ENCODE measurements at regions not wholly inside any gene's neighbourhood (a gene's known extent, or its start where the extent isn't known, plus 50 kb on each side); places are given as distances from the start of the nearest gene placed in this dataset.
A peak's percentile ranks its signal among the peaks of the same experiment; 100 is the strongest.

GRCh38 chr13:99448546-99448945, 52.7 kb upstream of the TM9SF2 start:
- H3K4me1 ChIP-seq (ENCODE audit: control insufficient read depth, insufficient read depth, low read length) = no peaks in the 10 kb centered on the region; the same call in 1 of the 2 replicates
- no TSS peak for BruUV-seq (replicated peaks)
- H4K20me1 ChIP-seq (ENCODE audit: control insufficient read depth, insufficient read depth) = no peaks in the 10 kb centered on the region
- no peak overlapping the region for H3K9ac ChIP-seq (ENCODE audit: control insufficient read depth, insufficient read depth, low read length)
- H3K27ac ChIP-seq (ENCODE audit: control insufficient read depth, insufficient read depth) = no peak overlapping the region
- DNase-seq (ENCODE audit: low read depth, low spot score) = no peak
- intact Hi-C loops (cut with micrococcal nuclease; ENCODE audit: unreplicated experiment) (loop anchor here (10.0 kb wide), 2 partner anchors 96 to 466 kb away; no protein-coding TSS in a partner anchor), in situ Hi-C loops (cut with MboI) (no loop called here)
- ATAC-seq = no peak
- H2AFZ ChIP-seq (ENCODE audit: control insufficient read depth, low read depth, low read length) = no peak overlapping the region
- H3K27me3 ChIP-seq (replicated peaks in 1 of 2; ENCODE audit: control insufficient read depth in 2 of 2, insufficient read depth in 2 of 2, low read length in 1 of 2) = no peaks in the 10 kb centered on the region
- ChIA-PET POLR2A (no interaction called here), RAD21 (ENCODE audit: unreplicated experiment) (interaction anchor here (1.4 to 2.3 kb wide), 2 partner anchors 57 to 182 kb away, joined by 4 to 7 read pairs; no protein-coding TSS in a partner anchor), CTCF (interaction anchor here (0.6 to 2.0 kb wide), 8 partner anchors 8 to 831 kb away, joined by 3 to 7 read pairs (median 4); no protein-coding TSS in a partner anchor), SMC1A (ENCODE audit: uncharacterized antibody, unreplicated experiment) (interaction anchor here (0.7 to 2.3 kb wide), 6 partner anchors 9 to 184 kb away, joined by 3 to 11 read pairs (median 4); no protein-coding TSS in a partner anchor)
- no peak for TF ChIP-seq SRF (IDR thresholded peaks at IDR 0.05; ENCODE audit: low read depth in 2 of 2, low read length in 2 of 2)
- no peak for TF ChIP-seq DPF2 (IDR thresholded peaks at IDR 0.05)
- TF ChIP-seq RELB (IDR thresholded peaks at IDR 0.05; ENCODE audit: low read depth) = no peak
- no peak for TF ChIP-seq IRF3 (IDR thresholded peaks at IDR 0.05)
- TF ChIP-seq ZNF384 (IDR thresholded peaks at IDR 0.05; ENCODE audit: borderline replicate concordance, low read depth, low read length) = no peak
- no peak for TF ChIP-seq KLF5 (IDR thresholded peaks at IDR 0.05; ENCODE audit: partially characterized antibody)
- TF ChIP-seq PBX3 (IDR thresholded peaks at IDR 0.05; ENCODE audit: insufficient replicate concordance, low read depth, low read length) = no peak
- no peak for TF ChIP-seq CHD1 (IDR thresholded peaks at IDR 0.05; ENCODE audit: low read depth, low read length)
- no peak for TF ChIP-seq SP1 (IDR thresholded peaks at IDR 0.05; ENCODE audit: low read depth, low read length)
- TF ChIP-seq RAD51 (IDR thresholded peaks at IDR 0.05) = no peak
- TF ChIP-seq ELK1 (IDR thresholded peaks at IDR 0.05; ENCODE audit: low read depth, low read length) = no peak
- no peak for TF ChIP-seq CHD2 (IDR thresholded peaks at IDR 0.05; ENCODE audit: borderline replicate concordance, low read depth, low read length)
- no peak for TF ChIP-seq IRF4 (IDR thresholded peaks at IDR 0.05; ENCODE audit: low read depth, low read length)
- TF ChIP-seq GABPA (IDR thresholded peaks at IDR 0.05; ENCODE audit: low read depth) = no peak
- no peak for TF ChIP-seq ATF7 (IDR thresholded peaks at IDR 0.05; ENCODE audit: low read depth)
- no peak for TF ChIP-seq STAT1 (conservative IDR thresholded peaks at IDR 0.05)
- TF ChIP-seq E2F8 (IDR thresholded peaks at IDR 0.05; ENCODE audit: low read depth, partially characterized antibody) = no peak
- no peak overlapping the region for H3K4me3 ChIP-seq
- H3K4me2 ChIP-seq (ENCODE audit: control insufficient read depth, insufficient read depth) = no peak overlapping the region
- H3K36me3 ChIP-seq (ENCODE audit: control insufficient read depth in 2 of 2, insufficient read depth in 2 of 2, low read length in 1 of 2) = no peaks in the 10 kb centered on the region
- WGBS (ENCODE audit: insufficient coverage, insufficient replicate concordance, low lambda C conversion rate, missing lambda C conversion rate) = 40% methylated on average over 5 of the region's 5 CpGs
- no peaks in the 10 kb centered on the region; the same call in 2 of the 3 replicates for H3K9me3 ChIP-seq (replicated peaks; ENCODE audit: control insufficient read depth, insufficient read depth, low read length)
- H3K79me2 ChIP-seq (ENCODE audit: control insufficient read depth, insufficient read depth, low read length) = no peaks in the 10 kb centered on the region
- FAIRE-seq = peak; percentile 86

All from GM12878 (cell line).